ENCODE measurements at regions not wholly inside any gene's neighbourhood (a gene's known extent, or its start where the extent isn't known, plus 50 kb on each side); places are given as distances from the start of the nearest gene placed in this dataset.

- H3K4me2 ChIP-seq: no peak overlapping the region
- no peak overlapping the region for H3K4me3 ChIP-seq
- no peaks in the 10 kb centered on the region for H3K36me3 ChIP-seq
- no peaks in the 10 kb centered on the region for H4K20me1 ChIP-seq
- TF ChIP-seq Cebpa-rat (IDR thresholded peaks at IDR 0.05): no peak
- no peaks in the 10 kb centered on the region for H3K27me3 ChIP-seq
- H3K27ac ChIP-seq: no peak overlapping the region
- 0 out of 2 replicates have a peak, but pooled peaks cover 5% of the 10 kb centered on the region for H3K9me3 ChIP-seq
- H3K9ac ChIP-seq: no peak overlapping the region
- H3K4me1 ChIP-seq: peaks cover 7% of the 10 kb centered on the region; the same call in 1 of the 2 replicates
Observed at GRCh38 chr18:41324020-41324791, 630.8 kb upstream of the PIK3C3 start.

GRCh38 chr18:41323044-41323443 is 632.0 kb upstream of the PIK3C3 start:
- Histone ChIP-seq H3K4me3 (no peak overlapping the region), H3K4me1 (peaks cover 7% of the 10 kb centered on the region; the same call in 1 of the 2 replicates), H3K9me3 (0 out of 2 replicates have a peak, but pooled peaks cover 5% of the 10 kb centered on the region), H3K36me3 (no peaks in the 10 kb centered on the region), H3K27me3 (no peaks in the 10 kb centered on the region), H3K9ac (no peak overlapping the region), H4K20me1 (no peaks in the 10 kb centered on the region), H3K27ac (no peak overlapping the region), H3K4me2 (peak overlapping the region; percentile 21; the same call in 1 of the 2 replicates)
- TF ChIP-seq Cebpa-rat (IDR thresholded peaks at IDR 0.05): no peak

DNA sequence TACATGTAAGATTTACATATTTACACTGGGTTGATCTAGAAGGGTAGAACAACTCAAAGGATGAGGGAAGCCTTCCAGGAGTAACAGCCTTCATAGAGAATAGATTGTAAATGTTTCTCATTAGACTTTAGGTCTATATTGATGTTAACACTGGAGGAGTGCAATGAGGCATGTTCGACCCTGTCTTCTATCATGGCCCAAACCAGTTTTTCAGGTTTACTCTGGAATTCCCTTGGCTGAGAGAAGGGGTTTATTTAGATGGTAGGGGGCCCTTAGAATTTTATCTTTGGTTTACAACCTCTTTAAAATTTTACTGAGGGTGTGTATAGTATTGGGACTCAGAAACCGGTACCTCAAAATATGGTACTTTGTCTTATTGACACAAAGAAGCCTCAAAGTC is 634.9 kb upstream of the PIK3C3 start:
- no peak overlapping the region for H3K27ac ChIP-seq
- H4K20me1 ChIP-seq: no peaks in the 10 kb centered on the region
- H3K4me3 ChIP-seq: no peak overlapping the region
- TF ChIP-seq Cebpa-rat (IDR thresholded peaks at IDR 0.05): no peak
- H3K36me3 ChIP-seq: no peaks in the 10 kb centered on the region
- H3K4me1 ChIP-seq: peaks cover 7% of the 10 kb centered on the region; the same call in 1 of the 2 replicates
- no peak overlapping the region for H3K4me2 ChIP-seq
- H3K27me3 ChIP-seq: no peaks in the 10 kb centered on the region
- H3K9ac ChIP-seq: no peak overlapping the region
- H3K9me3 ChIP-seq: peaks cover 13% of the 10 kb centered on the region

DNA sequence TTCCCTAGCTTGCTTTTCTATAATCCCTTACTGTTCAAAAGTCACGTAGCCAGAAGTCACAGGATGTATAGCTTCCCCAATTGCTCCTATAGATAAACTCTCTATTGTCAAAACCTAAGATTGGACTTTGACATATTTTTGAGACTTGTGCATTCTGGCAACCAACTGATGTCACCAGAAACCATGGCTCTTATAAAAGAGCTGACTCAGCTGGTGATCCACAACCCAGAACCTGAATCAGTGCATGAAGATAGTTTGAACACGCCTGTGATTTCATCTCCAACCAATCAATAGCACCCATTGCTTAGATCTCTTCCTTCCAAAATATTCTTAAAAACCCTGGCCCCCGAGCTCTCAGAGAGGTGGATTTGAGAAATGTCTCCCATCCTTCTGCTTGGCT is 639.9 kb upstream of the PIK3C3 start:
- H3K36me3 ChIP-seq: no peaks in the 10 kb centered on the region
- TF ChIP-seq Cebpa-rat (IDR thresholded peaks at IDR 0.05): no peak
- no peaks in the 10 kb centered on the region for H4K20me1 ChIP-seq
- no peaks in the 10 kb centered on the region for H3K4me1 ChIP-seq
- H3K9ac ChIP-seq: no peak overlapping the region
- no peak overlapping the region for H3K4me3 ChIP-seq
- no peaks in the 10 kb centered on the region for H3K27me3 ChIP-seq
- no peak overlapping the region for H3K27ac ChIP-seq
- H3K4me2 ChIP-seq: no peak overlapping the region
- H3K9me3 ChIP-seq: peaks cover 13% of the 10 kb centered on the region

- no peaks in the 10 kb centered on the region for H4K20me1 ChIP-seq
- no peaks in the 10 kb centered on the region for H3K36me3 ChIP-seq
- no peak overlapping the region for H3K9ac ChIP-seq
- H3K27ac ChIP-seq: no peak overlapping the region
- TF ChIP-seq Cebpa-rat (IDR thresholded peaks at IDR 0.05): no peak
- no peaks in the 10 kb centered on the region for H3K4me1 ChIP-seq
- no peak overlapping the region for H3K4me3 ChIP-seq
- peaks cover 8% of the 10 kb centered on the region for H3K9me3 ChIP-seq
- no peaks in the 10 kb centered on the region for H3K27me3 ChIP-seq
- H3K4me2 ChIP-seq: no peak overlapping the region
Observed at GRCh38 chr18:41311571-41312547, 643.2 kb upstream of the PIK3C3 start.

DNA sequence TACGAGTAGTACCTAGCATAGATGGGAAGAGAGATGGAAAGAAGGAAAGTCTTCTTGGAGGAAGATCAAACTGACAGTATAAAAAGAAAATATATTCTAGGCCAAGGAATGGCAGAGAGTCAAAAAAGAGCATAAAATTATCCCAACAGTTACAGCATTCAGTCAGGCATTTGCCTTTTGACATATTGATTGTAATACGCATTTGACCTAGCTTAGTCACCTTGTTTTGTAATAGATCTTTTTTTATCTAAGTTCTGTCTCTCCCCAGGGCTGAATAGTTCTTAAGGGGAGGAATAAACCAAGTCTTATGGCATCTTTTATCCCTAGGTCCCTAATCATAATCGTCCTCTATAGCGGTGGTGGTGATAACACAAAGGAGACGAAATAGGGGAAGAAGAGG is 657.3 kb upstream of the PIK3C3 start:
- no peak overlapping the region for H3K4me2 ChIP-seq
- H3K27me3 ChIP-seq: no peaks in the 10 kb centered on the region
- H3K36me3 ChIP-seq: no peaks in the 10 kb centered on the region
- no peaks in the 10 kb centered on the region for H3K4me1 ChIP-seq
- no peaks in the 10 kb centered on the region for H3K9me3 ChIP-seq
- no peak for TF ChIP-seq Cebpa-rat (IDR thresholded peaks at IDR 0.05)
- H3K27ac ChIP-seq: no peak overlapping the region
- no peak overlapping the region for H3K9ac ChIP-seq
- no peak overlapping the region for H3K4me3 ChIP-seq
- no peaks in the 10 kb centered on the region for H4K20me1 ChIP-seq

DNA sequence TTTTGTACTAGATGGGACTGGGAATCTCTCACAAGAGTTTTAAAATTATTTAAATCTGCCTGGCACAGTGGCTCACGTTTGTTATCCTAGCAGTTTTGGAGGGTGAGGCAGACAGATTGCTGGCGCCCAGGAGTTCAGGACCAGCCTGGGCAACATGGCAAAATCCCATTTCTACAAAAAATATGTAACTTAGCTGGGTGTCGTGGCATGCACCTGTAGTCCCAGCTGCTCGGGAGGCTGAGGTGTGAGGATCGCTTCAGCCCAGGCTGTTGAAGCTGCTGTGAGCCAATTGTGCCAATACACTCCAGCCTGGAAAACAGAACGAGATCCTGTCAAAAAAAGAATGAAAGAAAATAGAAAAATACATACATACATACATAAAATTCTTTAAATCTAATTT is 685.7 kb upstream of the PIK3C3 start:
- Histone ChIP-seq H3K4me1 (no peaks in the 10 kb centered on the region), H3K4me2 (no peak overlapping the region), H4K20me1 (no peaks in the 10 kb centered on the region), H3K27ac (no peak overlapping the region), H3K36me3 (no peaks in the 10 kb centered on the region), H3K9me3 (no peaks in the 10 kb centered on the region), H3K4me3 (no peak overlapping the region), H3K9ac (no peak overlapping the region), H3K27me3 (no peaks in the 10 kb centered on the region)
- TF ChIP-seq Cebpa-rat (IDR thresholded peaks at IDR 0.05): no peak

- TF ChIP-seq Cebpa-rat (IDR thresholded peaks at IDR 0.05): no peak
- Histone ChIP-seq H3K27me3 (no peaks in the 10 kb centered on the region), H3K36me3 (no peaks in the 10 kb centered on the region), H3K9ac (no peak overlapping the region), H3K27ac (no peak overlapping the region), H3K4me3 (no peak overlapping the region), H3K9me3 (no peaks in the 10 kb centered on the region), H4K20me1 (no peaks in the 10 kb centered on the region), H3K4me1 (no peaks in the 10 kb centered on the region), H3K4me2 (no peak overlapping the region)
Observed at GRCh38 chr18:41268271-41268670, 686.8 kb upstream of the PIK3C3 start.

DNA sequence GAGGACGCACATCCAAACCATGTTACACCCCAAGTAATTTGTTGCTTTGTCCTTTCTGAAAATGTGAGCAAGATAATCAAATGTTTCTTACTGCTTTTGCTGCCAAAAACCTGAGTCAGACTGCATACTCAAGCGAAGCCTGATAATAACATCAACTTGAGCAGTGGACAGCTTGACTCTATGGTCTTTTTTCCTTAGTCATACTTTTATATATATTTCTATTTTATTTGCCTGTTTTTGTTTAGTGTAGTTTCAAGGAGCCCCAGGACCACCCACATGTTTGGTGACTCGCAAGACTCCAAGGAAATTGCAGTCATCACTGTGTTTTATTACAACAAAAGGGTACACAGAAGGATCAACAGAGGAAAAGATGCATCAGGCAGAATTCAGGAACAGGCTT is 688.4 kb upstream of the PIK3C3 start:
- H3K4me2 ChIP-seq: no peak overlapping the region
- no peak for TF ChIP-seq Cebpa-rat (IDR thresholded peaks at IDR 0.05)
- H3K4me3 ChIP-seq: no peak overlapping the region
- H3K4me1 ChIP-seq: peaks cover 12% of the 10 kb centered on the region
- no peaks in the 10 kb centered on the region for H3K36me3 ChIP-seq
- H3K27me3 ChIP-seq: no peaks in the 10 kb centered on the region
- H3K9ac ChIP-seq: no peak overlapping the region
- no peaks in the 10 kb centered on the region for H3K9me3 ChIP-seq
- no peaks in the 10 kb centered on the region for H4K20me1 ChIP-seq
- no peak overlapping the region for H3K27ac ChIP-seq

DNA sequence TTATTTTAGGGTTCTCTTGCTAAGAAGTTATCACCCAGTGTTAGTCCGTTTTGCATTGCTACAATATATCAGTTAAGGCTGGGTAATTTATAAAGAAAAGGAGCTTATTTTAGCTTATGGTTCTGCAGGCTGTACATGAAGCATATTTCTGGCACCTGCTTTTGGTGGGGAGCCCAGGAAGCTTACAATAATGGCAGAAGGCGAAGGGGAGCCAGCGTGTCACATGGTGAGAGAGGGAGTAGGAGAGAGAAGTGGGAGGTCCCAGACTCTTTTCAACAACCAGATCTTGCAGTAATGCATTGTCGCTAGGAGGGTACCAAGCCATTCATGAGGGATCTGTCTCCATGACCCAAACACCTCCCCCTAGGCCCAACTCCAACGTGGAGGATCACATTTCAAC is 688.8 kb upstream of the PIK3C3 start:
- Histone ChIP-seq H3K4me2 (no peak overlapping the region), H3K36me3 (no peaks in the 10 kb centered on the region), H3K4me1 (peaks cover 12% of the 10 kb centered on the region), H4K20me1 (no peaks in the 10 kb centered on the region), H3K27me3 (no peaks in the 10 kb centered on the region), H3K9me3 (no peaks in the 10 kb centered on the region), H3K4me3 (no peak overlapping the region), H3K27ac (no peak overlapping the region), H3K9ac (no peak overlapping the region)
- no peak for TF ChIP-seq Cebpa-rat (IDR thresholded peaks at IDR 0.05)
